Stomach (tissue), 4 donors: ENCODE measurements at regions not wholly inside any gene's neighbourhood (a gene's known extent, or its start where the extent isn't known, plus 50 kb on each side); places are given as distances from the start of the nearest gene placed in this dataset.

Source experiments
- CTCF ChIP-seq, 7 experiments: fragments of 450-650 bp in 4 of 7; fragments of 200-600 bp in 3 of 7; sonication (generic) in 3 of 7; IDR thresholded peaks; one replicate each; pipeline ENCODE4 v1.5.1; 2016 to 2019; ENCODE audit warnings: antibody characterized with exemption in 7 of 7, control low read depth in 2 of 7, mild to moderate bottlenecking in 1 of 7
- EP300 ChIP-seq: sonication (generic); formaldehyde crosslinking; IDR thresholded peaks from one replicate; pipeline ENCODE4 v1.6.1; 2017; ENCODE audit warnings: antibody characterized with exemption
- POLR2A ChIP-seq, 4 donors: fragments of 450-650 bp; IDR thresholded peaks; one replicate each; pipeline ENCODE4 v1.6.1; 2016; ENCODE audit warnings: antibody characterized with exemption in 4 of 4, control low read depth in 2 of 4, mild to moderate bottlenecking in 1 of 4, moderate library complexity in 1 of 4
- POLR2AphosphoS5 ChIP-seq, 3 donors: sonication (generic); formaldehyde crosslinking; IDR thresholded peaks; one replicate each; pipeline ENCODE4 v1.6.1; 2016; ENCODE audit warnings: antibody characterized with exemption in 3 of 3

DNA sequence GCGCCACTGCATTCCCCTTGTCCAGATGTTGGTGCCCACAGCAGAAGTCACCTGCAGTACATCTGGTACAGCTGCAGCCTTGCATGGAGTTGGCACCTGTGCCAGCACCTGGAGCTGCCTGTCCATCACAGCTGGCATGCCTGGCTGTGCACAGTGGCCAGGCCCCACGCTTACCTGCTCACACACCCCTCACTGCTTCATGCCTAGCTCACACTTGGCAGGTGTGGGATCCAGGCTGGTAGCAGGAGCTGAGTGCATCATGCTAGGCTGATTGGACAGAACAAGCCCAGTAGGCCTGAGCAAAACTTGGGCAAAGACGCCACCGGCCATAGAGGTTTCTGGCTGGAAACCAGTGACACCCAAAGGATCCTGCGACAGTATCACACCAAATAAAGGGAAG, 402.8 kb downstream of the FOXG1 start:
- TF ChIP-seq POLR2A (IDR thresholded peaks at IDR 0.05) (no peak), CTCF (IDR thresholded peaks at IDR 0.05) (no peak), POLR2AphosphoS5 (IDR thresholded peaks at IDR 0.05) (no peak), EP300 (no peak)
